Epithelial cell of prostate (primary cell): ENCODE measurements at regions not wholly inside any gene's neighbourhood (a gene's known extent, or its start where the extent isn't known, plus 50 kb on each side); places are given as distances from the start of the nearest gene placed in this dataset.
A peak's percentile ranks its signal among the peaks of the same experiment; 100 is the strongest.
"Not testable (repeated sequence)": the region's sequence is repeated elsewhere in the genome, so short reads cannot be mapped to it uniquely, and the experiment has no call there.

Experiments
- DNase-seq: peaks from one replicate; pipeline ENCODE4 v3.0.0-alpha.2; 2011; ENCODE audit warnings: low read depth, low spot score
- H3K27ac ChIP-seq: fragments of 450-650 bp; 2 replicates; pipeline ENCODE4 v1.5.1; 2017; ENCODE audit warnings: mild to moderate bottlenecking

DNA sequence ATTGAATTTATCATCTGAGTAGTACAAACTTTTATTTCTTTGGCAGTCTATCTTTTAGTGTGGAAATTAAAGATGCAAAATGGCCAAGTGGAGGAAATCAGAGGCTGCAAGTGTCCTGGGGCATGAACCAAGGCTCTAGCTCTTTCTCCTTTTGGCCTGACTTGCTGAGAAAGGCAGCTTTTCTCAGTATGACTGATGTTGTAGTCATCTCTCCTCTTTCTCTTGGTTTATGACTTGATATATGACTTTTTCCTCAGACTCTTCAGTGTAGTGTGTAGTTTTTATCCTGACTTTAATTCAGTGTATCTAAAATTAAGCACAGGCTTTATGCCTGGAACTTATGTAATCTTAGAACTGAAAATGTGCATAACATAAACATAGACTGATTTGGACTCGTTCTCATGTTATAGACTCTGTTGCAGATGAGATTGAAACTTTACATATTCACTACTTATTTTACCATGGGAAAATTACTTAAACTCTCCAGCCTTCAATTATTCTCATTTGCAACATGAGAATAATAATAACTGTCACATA lies 65.7 kb downstream of the SLITRK5 start:
- no peak overlapping the region for H3K27ac ChIP-seq
- DNase-seq = no peak

DNA sequence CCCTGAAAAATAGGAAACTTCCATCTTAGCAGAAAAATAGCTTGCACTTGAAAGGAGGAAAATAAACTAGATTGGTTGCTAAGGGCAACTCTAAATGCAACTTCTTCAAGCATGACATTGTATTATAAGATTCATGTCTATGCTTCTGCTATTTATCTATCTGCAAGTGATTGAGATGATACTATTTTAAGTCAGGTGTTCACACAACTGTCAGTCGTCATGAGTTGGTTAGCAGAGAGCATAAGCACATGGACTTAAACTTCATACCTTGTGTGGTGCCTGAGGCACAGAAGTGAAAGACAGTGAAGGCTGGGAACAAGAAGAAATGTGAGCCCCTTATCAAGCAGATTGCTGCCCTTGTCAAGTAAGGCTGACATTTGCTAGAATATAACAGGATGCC lies 82.9 kb downstream of the SLITRK5 start:
- no peak for DNase-seq
- H3K27ac ChIP-seq = no peak overlapping the region

DNA sequence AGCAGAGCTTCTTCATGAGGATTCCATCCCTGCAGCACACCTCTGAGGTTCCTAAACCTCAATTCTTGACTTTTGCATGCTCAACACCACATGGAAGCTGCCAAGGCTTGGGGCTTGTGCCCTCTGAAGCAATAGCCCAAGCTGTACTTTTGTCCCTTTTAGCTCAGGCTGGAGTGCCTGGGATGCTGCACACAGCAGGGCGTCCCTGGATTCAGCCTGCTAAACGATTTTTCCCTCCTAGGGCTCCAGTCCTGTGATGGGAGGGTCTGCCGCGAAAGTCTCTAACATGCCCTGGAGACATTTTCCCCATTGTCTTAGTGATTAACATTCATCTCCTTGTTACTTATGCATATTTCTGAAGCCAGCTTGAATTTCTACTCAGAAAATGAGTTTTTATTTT lies 98.3 kb downstream of the SLITRK5 start:
- DNase-seq = no peak
- H3K27ac ChIP-seq = no peak overlapping the region

DNA sequence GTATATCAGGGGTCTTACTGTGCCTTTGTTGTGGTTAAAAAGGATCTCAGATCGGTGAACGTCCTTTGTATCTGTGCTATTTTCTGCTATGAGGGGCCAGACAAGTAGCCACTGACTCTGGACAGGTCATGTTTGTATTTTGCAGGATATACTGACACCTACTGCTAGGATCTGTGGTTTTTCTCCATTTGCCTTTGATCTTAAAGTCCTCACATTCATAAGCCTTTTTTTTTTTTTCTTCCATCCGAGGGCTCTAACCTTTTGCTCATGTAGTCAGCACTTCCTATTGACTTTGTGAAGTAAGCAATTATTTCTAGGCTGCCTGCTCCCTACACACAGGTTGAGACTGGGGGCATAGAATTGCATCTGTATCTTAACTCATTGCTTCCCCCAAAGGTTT lies 106.2 kb downstream of the SLITRK5 start:
- no peak for DNase-seq
- no peak overlapping the region for H3K27ac ChIP-seq

DNA sequence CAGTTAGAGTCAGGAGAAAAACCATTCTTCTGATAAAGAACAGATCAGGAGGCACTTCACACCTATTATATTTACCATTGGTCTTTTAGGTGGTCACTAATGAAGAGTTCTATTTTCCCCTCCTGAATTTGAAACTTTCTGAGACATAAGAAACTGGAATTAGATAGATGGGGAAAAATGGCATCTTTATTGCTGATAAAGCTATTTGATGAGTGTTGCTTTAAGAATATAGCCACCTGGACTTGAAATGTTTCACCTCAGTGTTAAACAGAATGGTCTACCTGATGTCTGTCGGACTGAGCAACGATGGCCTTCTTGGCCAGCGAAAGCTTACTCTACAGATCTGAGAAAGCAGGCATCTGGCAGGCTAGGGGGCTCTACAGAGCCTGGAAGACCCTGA lies 107.0 kb downstream of the SLITRK5 start:
- no peak overlapping the region for H3K27ac ChIP-seq
- DNase-seq = no peak

DNA sequence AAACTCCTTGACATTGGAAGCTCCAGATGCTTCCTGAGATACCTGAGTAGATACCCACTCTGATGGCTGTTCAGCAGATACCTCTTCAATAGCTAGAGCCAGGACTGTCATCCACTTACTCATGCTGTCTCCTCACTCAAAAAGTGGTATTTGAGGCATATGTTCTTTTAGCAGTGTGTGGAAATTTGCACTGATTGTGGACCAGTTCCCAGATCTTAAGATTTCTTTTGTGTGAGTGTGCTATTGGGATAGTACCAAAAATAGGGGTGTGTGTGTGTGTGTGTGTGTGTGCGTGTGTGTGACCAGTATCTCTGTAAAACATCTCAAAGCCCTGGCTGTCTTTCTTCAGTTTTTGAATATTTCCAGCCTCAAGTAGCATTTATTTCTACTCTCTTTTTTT lies 108.3 kb downstream of the SLITRK5 start:
- no peak for DNase-seq

DNA sequence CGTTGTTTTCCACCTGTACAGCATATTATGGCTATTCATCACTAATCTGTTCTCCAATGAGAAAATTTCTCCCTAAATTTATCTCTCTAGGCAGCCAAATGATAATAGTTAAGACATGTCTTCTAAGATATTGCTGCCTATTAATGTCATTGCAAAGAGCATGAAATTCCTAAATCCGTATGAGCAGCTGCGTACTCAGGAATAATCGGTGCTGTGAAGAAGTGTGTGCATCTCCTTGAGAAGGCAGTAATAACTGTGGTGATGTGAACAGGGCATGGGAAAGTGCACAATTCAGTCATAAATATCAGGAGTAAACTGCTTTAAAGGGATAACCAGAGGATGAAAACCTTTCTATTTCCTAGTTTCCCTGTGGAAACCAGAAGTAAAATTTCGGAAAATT lies 112.2 kb downstream of the SLITRK5 start:
- DNase-seq = no peak
- H3K27ac ChIP-seq = no peak overlapping the region

More for the DNA sequence above, 108.3 kb downstream of the SLITRK5 start:
- no peak overlapping the region for H3K27ac ChIP-seq

DNA sequence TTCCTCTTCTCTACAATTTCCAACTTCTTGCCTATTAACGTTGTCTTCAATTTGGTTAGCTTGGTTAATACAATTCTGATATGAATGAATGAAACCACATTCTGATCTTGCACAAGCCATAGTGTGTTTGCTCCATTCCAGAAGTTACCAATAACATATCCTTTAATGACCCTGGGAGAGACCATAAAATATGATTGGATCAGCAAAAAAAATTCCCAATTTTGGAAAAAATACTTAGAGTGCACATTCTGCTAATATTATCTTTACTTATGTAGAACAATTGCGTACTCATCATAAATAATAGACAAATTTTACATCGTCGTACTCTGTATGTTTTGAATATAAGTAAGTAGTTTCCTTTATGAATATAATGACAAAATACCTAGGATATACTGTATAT lies 117.2 kb downstream of the SLITRK5 start:
- no peak for DNase-seq
- H3K27ac ChIP-seq = no peak overlapping the region

DNA sequence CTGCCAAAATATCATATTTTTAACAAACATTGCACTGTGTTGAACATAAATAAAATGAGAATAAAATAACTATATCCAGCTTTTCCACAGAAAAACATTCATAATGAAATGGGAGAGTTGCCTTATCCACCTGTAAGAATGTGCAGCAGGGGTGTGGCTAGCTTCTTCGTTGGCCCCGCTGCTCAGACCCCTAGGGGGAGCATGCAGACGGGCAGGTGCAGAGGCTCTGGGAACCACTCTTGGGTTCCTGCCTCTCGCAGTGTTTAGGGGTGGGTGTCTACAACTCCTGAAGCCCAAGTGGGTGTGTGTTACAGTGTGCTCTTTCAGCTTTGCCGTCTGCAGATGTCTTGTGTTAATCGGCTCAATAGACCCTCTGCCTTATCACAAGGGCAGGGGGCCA lies 121.7 kb downstream of the SLITRK5 start:
- no peak for DNase-seq
- H3K27ac ChIP-seq = no peak overlapping the region

DNA sequence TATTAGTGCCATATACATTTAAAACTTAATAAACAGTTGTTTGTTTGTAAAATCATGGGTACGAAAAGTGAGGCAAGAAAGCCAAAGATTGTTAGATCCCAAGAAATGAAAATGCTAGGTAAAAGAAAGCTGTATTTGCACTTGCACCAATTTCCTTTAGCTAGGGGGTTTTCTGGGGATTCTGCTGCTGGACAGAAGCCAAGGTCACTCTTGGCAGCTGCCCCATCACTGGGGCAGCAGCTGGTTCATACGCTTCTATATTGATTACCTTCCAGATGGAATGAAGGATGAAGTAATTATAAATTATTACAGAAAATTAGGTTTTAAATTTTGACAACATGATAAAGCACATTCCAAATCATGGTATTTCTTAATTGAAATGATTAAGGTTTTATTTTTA lies 127.4 kb downstream of the SLITRK5 start:
- H3K27ac ChIP-seq = no peak overlapping the region
- no peak for DNase-seq

DNA sequence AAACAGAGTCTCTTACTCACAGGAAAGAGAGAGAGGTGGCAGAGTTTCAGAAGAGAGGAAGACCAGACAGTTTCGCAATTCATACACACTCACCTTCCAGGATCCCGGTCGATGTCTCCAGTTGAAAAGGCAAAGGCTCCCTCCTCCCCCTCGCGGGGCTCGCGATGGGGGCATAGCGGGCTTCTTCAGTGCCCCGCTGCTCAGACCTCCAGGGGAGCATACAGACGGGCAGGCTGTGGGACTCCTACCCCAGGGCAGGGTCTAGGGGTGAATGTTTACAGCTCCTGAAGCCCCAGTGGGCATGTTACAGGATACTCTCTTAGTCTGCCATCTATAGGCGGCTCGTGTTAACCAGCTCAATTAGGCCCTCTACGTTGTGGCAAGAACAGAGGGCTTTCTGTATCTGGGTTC lies 139.2 kb downstream of the SLITRK5 start:
- H3K27ac ChIP-seq = no peak overlapping the region
- no peak for DNase-seq

DNA sequence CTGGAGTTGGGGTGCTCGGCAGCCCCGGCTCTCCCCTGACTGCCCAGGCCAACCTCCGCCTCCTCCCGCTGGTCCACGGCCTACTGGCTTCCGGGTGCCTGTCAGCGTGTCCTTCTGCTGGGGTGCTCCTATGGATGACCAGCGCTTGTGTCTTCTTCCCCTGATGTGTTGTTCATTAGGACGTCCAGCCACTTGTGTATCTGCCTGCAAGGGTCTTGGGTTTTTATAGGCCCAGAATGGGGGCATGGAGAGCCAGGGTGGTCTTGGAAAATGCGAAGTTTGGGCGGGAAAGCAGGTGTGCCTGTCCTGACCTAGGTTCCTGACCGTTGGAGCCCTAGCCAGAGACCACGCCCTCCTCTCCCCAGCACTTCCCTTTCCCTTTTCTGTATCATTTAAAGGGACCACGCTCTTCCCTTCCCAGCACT lies 139.8 kb downstream of the SLITRK5 start:
- no peak overlapping the region for H3K27ac ChIP-seq
- DNase-seq = no peak

DNA sequence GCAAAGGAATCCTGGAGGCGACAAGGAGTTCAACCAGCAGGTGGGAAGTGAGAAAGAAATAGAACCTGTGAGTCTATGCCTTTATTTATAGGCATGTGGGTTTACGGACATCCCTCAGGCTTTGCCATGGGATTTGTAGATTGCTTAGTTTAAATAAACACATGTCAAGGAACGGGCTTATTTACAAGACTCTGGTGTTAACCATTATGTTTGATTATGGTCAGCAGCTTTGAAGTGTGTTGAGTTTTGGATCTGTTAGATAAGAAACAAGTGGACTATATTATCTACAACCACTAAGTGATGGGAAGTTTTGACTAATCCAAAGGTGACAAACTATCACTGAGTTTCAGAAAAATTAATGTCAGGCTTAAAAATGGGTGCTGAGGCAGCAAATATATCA lies 143.2 kb downstream of the SLITRK5 start:
- H3K27ac ChIP-seq = no peak overlapping the region
- DNase-seq = no peak

DNA sequence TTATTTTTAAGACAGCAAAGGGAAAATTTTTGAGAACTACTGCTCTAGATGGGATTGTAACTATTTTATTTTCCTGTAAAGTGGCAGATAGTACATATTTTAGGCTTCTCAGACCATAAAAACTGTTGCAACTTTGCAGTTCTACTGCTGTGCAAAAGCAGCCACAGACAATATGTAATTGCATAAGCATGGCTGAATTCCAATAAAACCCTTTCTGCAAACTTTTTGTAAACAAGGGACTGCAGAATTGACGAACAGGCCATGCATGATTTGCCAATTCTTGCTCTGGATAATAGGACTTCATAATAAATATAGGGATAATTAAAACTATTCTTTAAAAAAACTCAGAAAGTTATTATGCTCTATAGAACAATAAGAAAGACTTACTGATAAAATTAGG lies 149.1 kb downstream of the SLITRK5 start:
- DNase-seq = no peak
- no peak overlapping the region for H3K27ac ChIP-seq

DNA sequence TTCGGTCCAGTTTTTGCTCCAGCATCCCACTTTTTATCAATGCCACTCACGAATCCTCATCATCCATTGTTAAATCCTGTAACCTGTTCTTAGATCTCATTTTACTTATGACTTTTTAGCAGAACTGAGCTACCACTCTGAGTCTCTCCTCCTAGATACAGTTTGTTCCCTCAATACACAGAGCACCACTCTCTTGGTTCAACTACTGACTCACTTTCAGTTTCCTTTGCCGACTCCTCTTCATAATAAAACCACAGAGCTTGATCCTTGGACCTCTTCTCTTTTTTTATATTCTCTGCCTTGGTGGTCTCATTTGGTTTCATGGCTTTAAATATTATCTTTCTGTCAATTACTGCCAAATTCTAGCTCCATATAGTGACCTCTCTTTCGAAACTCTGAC lies 150.3 kb downstream of the SLITRK5 start:
- no peak overlapping the region for H3K27ac ChIP-seq
- no peak for DNase-seq

DNA sequence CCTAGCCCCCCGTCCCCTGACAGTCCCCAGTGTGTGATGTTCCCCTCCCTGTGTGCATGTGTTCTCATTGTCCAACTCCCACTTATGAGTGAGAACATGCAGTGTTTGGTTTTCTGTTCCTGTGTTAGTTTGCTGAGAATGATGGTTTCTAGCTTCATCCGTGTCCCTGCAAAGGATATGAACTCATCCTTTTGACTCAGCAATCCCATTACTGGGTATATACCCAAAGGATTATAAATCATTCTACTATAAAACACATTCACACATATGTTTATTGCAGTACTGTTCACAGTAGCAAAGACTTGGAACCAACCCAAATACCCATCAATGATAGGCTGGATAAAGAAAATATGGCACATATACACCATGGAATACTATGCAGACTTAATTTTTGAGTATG lies 155.1 kb downstream of the SLITRK5 start:
- not testable (repeated sequence) for DNase-seq, H3K27ac ChIP-seq

DNA sequence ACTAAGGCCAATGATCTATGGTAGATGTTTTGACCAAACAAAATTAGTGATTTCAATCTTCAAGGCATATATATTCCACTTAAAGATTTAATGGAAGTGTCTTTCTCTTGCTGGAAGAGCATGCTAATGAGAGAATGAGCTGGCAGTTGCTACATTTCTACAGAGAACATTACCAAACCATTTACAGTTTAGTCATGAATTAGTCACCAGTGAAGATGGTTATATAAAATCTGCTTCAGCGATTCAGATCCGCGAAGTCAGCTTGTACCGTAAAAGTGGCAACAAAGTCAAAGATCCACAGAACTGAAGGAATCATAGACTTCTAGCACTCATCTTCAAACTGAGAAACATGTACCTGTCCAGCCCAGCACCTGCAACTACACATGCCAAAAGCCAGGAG lies 156.3 kb downstream of the SLITRK5 start:
- DNase-seq = peak; percentile 10
- no peak overlapping the region for H3K27ac ChIP-seq

DNA sequence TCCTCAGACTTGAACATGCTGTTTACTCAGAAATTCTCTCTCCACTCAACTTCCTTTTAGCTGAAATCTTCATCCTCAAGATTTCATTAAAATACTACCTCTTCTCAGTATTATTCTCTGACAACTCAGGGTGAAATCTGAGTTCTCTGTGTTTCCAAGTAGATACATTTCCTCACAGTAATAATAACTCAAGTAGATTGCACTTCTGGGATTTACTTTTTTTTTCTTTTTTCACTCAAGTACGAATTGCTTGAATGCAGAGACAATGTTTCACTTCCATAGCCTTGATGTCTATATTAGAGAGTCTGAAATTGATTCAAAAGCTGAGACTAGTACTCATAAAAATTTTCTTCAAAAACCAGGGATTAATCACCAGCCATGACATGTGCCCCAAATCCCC lies 166.4 kb downstream of the SLITRK5 start:
- H3K27ac ChIP-seq = no peak overlapping the region
- DNase-seq = no peak

DNA sequence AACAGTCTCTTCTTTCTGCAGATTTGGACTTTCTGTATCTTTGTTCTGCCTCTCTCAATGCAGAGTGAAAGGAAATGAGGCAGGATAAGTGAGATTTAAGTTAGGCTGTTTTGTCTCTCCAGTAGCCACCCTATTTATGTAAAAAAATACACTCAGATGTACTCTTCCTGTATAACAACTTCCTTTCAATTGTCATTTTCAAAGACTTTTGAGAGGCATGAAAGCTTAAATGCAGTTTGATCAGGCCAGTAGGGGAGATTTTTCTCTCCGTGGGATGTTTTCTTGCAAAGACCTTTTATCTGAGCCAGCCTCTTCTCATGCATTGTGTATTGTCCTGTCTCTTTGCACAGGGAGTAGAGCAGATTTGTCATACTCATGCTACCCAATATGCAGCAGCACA lies 166.8 kb downstream of the SLITRK5 start:
- no peak for DNase-seq
- H3K27ac ChIP-seq = no peak overlapping the region

DNA sequence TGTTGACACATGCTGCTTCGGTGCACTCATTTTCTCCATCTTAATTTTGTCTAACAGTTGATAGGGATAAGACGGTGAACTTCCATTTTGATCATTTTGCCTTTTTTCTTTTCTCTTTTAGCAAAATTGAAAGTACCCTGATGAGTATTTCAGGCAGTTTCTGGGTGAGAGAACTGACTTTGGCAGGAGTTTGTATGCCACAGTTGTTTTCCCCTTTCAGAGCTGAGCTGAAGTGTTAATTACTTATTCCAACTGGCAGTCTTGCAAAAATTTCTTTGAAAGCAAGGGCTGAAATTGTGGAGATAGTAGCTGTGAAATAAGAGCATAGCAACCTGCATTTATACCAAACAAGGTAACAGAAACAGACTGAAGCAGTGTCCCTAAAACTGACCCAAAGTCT lies 180.2 kb downstream of the SLITRK5 start:
- H3K27ac ChIP-seq = no peak overlapping the region
- no peak for DNase-seq

DNA sequence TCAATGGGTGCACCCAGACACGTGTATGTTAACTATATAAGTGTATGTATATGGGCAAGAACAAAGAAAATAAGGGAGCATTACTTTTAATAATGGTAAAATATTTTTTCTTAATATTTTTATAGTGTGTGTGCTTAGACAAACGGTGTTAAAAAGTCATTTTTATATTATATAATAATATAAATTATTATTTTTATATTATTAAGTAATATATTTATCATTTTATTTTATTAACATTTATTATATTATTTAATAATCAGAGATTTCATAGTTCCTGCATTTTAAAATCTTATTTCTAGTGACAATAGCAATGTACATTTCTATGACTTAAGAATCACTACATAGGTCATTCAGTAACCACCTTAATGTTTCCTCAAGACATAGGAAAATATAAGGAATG lies 184.4 kb downstream of the SLITRK5 start:
- DNase-seq = no peak

DNA sequence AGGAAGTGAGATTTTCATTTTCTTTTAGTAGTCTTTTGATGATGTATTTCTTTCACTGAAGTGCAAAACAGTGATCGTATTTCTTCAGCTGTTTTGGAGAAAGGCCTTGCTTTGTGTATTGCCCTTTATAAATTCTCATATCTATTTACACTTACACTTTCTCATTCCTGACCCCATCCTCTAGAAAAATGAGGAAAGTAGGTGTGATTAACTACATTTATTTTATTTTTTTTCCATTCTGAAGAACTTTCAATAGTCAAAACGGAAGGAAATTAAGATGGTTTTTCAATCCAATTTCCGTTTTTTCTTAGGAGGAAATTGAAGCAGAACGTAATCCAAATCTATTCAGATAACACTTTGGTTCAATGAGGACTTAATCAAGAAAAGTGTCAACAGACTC lies 188.1 kb downstream of the SLITRK5 start:
- DNase-seq = no peak

More for the DNA sequence above, 184.4 kb downstream of the SLITRK5 start:
- no peak overlapping the region for H3K27ac ChIP-seq

DNA sequence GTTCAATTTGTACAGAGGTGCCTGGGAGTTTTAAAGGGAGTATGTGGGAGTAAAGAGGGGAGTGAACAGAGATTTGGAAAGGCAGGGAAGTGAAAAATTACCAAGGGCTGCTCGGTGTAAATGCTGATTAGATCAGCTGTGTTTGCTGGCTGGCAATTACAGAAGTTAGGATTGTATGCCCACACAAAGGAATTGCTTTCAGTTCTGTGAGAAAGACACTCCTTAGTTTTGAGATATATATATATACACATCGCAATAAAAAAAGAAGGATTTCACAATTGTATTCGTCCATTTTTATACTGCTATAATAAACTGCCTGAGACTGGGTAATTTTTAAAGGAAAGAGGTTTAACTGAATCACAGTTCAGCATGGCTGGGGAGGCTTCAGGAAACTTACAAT lies 196.3 kb downstream of the SLITRK5 start:
- DNase-seq = no peak
- no peak overlapping the region for H3K27ac ChIP-seq

More for the DNA sequence above, 188.1 kb downstream of the SLITRK5 start:
- H3K27ac ChIP-seq = no peak overlapping the region
